GM23338 (cell line): ENCODE measurements at regions not wholly inside any gene's neighbourhood (a gene's known extent, or its start where the extent isn't known, plus 50 kb on each side); places are given as distances from the start of the nearest gene placed in this dataset.

Experiments used
- CREB1 ChIP-seq: fragments of 250-450 bp; sonication (Bioruptor Pico); IDR thresholded peaks from 2 replicates; pipeline ENCODE4 v1.5.0; 2020; ENCODE audit warnings: low read depth, mild to moderate bottlenecking, moderate library complexity
- EZH2phosphoT487 ChIP-seq: fragments of 200-600 bp; sonication (generic); IDR thresholded peaks from one replicate; pipeline ENCODE4 v1.8.1; 2018; ENCODE audit warnings: antibody characterized with exemption; ENCODE audit not compliant: unreplicated experiment
- POLR2AphosphoS5 ChIP-seq: IDR thresholded peaks from 2 replicates; pipeline ENCODE4 v1.6.1; 2016; ENCODE audit warnings: antibody characterized with exemption, low read depth
- TF ChIP-seq, protein P1 (sequence below), 2 experiments: fragments of 200-600 bp in 1 of 2; sonication (generic) in 1 of 2; conservative IDR thresholded peaks; 2 replicates each; pipeline versions ENCODE4 v1.5.1 to v1.6.1; 2016 to 2017; ENCODE audit warnings: antibody characterized with exemption in 2 of 2, low read depth in 2 of 2, mild to moderate bottlenecking in 2 of 2, moderate library complexity in 1 of 2
- TF ChIP-seq, protein P2 (sequence below): IDR thresholded peaks from one replicate; pipeline ENCODE4 v1.6.1; 2018; ENCODE audit warnings: antibody characterized with exemption; ENCODE audit not compliant: unreplicated experiment

DNA sequence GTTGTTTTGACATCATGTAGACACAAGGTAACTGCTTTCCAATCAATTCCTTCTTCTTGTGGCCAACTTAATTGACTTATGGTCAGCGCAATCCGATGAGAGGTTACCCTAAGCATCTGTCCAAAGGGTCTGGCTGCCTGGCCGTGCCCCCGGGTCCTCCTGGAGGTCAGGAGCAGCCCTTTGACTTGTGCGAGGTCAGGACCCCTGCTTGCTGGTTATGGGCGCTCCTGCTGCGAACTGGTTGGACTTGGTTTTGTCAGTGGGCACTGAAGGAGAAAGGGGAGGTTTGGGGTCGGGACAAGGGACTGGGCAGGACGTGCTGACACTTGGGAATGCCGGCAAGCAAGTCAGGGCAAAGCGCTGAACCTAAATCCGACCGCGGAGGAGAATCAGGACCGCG is 215.6 kb downstream of the QKI start:
- TF ChIP-seq, protein P1, sequence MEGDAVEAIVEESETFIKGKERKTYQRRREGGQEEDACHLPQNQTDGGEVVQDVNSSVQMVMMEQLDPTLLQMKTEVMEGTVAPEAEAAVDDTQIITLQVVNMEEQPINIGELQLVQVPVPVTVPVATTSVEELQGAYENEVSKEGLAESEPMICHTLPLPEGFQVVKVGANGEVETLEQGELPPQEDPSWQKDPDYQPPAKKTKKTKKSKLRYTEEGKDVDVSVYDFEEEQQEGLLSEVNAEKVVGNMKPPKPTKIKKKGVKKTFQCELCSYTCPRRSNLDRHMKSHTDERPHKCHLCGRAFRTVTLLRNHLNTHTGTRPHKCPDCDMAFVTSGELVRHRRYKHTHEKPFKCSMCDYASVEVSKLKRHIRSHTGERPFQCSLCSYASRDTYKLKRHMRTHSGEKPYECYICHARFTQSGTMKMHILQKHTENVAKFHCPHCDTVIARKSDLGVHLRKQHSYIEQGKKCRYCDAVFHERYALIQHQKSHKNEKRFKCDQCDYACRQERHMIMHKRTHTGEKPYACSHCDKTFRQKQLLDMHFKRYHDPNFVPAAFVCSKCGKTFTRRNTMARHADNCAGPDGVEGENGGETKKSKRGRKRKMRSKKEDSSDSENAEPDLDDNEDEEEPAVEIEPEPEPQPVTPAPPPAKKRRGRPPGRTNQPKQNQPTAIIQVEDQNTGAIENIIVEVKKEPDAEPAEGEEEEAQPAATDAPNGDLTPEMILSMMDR (conservative IDR thresholded peaks at IDR 0.05; ENCODE audit: low read depth in 2 of 2) = no peak
- TF ChIP-seq, protein P2, sequence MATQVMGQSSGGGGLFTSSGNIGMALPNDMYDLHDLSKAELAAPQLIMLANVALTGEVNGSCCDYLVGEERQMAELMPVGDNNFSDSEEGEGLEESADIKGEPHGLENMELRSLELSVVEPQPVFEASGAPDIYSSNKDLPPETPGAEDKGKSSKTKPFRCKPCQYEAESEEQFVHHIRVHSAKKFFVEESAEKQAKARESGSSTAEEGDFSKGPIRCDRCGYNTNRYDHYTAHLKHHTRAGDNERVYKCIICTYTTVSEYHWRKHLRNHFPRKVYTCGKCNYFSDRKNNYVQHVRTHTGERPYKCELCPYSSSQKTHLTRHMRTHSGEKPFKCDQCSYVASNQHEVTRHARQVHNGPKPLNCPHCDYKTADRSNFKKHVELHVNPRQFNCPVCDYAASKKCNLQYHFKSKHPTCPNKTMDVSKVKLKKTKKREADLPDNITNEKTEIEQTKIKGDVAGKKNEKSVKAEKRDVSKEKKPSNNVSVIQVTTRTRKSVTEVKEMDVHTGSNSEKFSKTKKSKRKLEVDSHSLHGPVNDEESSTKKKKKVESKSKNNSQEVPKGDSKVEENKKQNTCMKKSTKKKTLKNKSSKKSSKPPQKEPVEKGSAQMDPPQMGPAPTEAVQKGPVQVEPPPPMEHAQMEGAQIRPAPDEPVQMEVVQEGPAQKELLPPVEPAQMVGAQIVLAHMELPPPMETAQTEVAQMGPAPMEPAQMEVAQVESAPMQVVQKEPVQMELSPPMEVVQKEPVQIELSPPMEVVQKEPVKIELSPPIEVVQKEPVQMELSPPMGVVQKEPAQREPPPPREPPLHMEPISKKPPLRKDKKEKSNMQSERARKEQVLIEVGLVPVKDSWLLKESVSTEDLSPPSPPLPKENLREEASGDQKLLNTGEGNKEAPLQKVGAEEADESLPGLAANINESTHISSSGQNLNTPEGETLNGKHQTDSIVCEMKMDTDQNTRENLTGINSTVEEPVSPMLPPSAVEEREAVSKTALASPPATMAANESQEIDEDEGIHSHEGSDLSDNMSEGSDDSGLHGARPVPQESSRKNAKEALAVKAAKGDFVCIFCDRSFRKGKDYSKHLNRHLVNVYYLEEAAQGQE = no peak
- TF ChIP-seq POLR2AphosphoS5 = no peak
- TF ChIP-seq CREB1 (CRISPR knock-in tag) = no peak
- no peak for TF ChIP-seq EZH2phosphoT487
